Suprapubic skin (tissue), 4 donors: ENCODE measurements at regions not wholly inside any gene's neighbourhood (a gene's known extent, or its start where the extent isn't known, plus 50 kb on each side); places are given as distances from the start of the nearest gene placed in this dataset.

Experiments
- DNase-seq, 2 donors: peaks; one replicate each; pipeline ENCODE4 v3.0.0-alpha.2; 2019; ENCODE audit warnings: low spot score in 2 of 2
- H3K27ac ChIP-seq: fragments of 200-600 bp; sonication (generic); one replicate; pipeline ENCODE4 v1.5.1; 2019
- H3K27me3 ChIP-seq: fragments of 200-600 bp; sonication (generic); one replicate; pipeline ENCODE4 v1.5.1; 2019
- H3K36me3 ChIP-seq: fragments of 200-600 bp; sonication (generic); one replicate; pipeline ENCODE4 v1.5.1; 2019
- H3K4me1 ChIP-seq: fragments of 200-600 bp; sonication (generic); one replicate; pipeline ENCODE4 v1.5.1; 2019
- H3K4me3 ChIP-seq: fragments of 200-600 bp; sonication (generic); one replicate; pipeline ENCODE4 v1.5.1; 2019; ENCODE audit warnings: mild to moderate bottlenecking
- H3K9me3 ChIP-seq: fragments of 200-600 bp; sonication (generic); one replicate; pipeline ENCODE4 v1.5.1; 2019
- CTCF ChIP-seq, 2 donors: fragments of 200-600 bp in 1 of 2; fragments of 450-650 bp in 1 of 2; sonication (generic) in 1 of 2; IDR thresholded peaks; one replicate each; pipeline ENCODE4 v1.5.1; 2016 to 2019; ENCODE audit warnings: antibody characterized with exemption in 2 of 2, mild to moderate bottlenecking in 1 of 2, moderate library complexity in 1 of 2
- EP300 ChIP-seq: sonication (generic); formaldehyde crosslinking; IDR thresholded peaks from one replicate; pipeline ENCODE4 v1.6.1; 2017; ENCODE audit warnings: antibody characterized with exemption
- POLR2A ChIP-seq, 2 donors: fragments of 450-650 bp; IDR thresholded peaks; one replicate each; pipeline ENCODE4 v1.6.1; 2017; ENCODE audit warnings: antibody characterized with exemption in 2 of 2, mild to moderate bottlenecking in 2 of 2, moderate library complexity in 2 of 2
- POLR2AphosphoS5 ChIP-seq, 3 donors: sonication (generic); formaldehyde crosslinking; IDR thresholded peaks; one replicate each; pipeline ENCODE4 v1.6.1; 2017; ENCODE audit warnings: antibody characterized with exemption in 3 of 3
- WGBS: methylation state at CpG from one replicate; pipeline ENCODE4 v1.1.5; 2018; 5-methylcytosine and 5-hydroxymethylcytosine counted together

- Histone ChIP-seq H3K36me3 (no peaks in the 10 kb centered on the region), H3K27me3 (peaks cover 6% of the 10 kb centered on the region), H3K27ac (no peak overlapping the region), H3K9me3 (no peaks in the 10 kb centered on the region), H3K4me1 (peaks cover 24% of the 10 kb centered on the region), H3K4me3 (no peak overlapping the region)
- no peak for DNase-seq
- TF ChIP-seq POLR2AphosphoS5 (IDR thresholded peaks at IDR 0.05) = no peak
- TF ChIP-seq EP300 = no peak
- no peak for TF ChIP-seq CTCF (IDR thresholded peaks at IDR 0.05)
- TF ChIP-seq POLR2A (IDR thresholded peaks at IDR 0.05) = no peak
- WGBS = 83% methylated on average over 5 of the region's 8 CpGs
These were observed 76.3 kb upstream of the ZNF469 start for GRCh38 chr16:88306411-88306810.

- no peak overlapping the region for H3K27ac ChIP-seq
- H3K27me3 ChIP-seq = peaks cover 6% of the 10 kb centered on the region
- H3K4me3 ChIP-seq = no peak overlapping the region
- no peaks in the 10 kb centered on the region for H3K36me3 ChIP-seq
- TF ChIP-seq EP300 = no peak
- TF ChIP-seq CTCF (IDR thresholded peaks at IDR 0.05) = no peak
- no peak for TF ChIP-seq POLR2AphosphoS5 (IDR thresholded peaks at IDR 0.05)
- no peak for TF ChIP-seq POLR2A (IDR thresholded peaks at IDR 0.05)
- WGBS = 49% methylated on average over 6 of the region's 6 CpGs
- H3K9me3 ChIP-seq = no peaks in the 10 kb centered on the region
- H3K4me1 ChIP-seq = peaks cover 23% of the 10 kb centered on the region
- DNase-seq = no peak
These were observed 75.8 kb upstream of the ZNF469 start for GRCh38 chr16:88306860-88307545.

GRCh38 chr16:88308441-88309173 is 74.2 kb upstream of the ZNF469 start:
- DNase-seq = no peak
- Histone ChIP-seq H3K4me1 (peaks cover 16% of the 10 kb centered on the region), H3K36me3 (no peaks in the 10 kb centered on the region), H3K27ac (no peak overlapping the region), H3K4me3 (no peak overlapping the region), H3K9me3 (no peaks in the 10 kb centered on the region), H3K27me3 (peaks cover 6% of the 10 kb centered on the region)
- TF ChIP-seq CTCF (IDR thresholded peaks at IDR 0.05) = no peak
- no peak for TF ChIP-seq EP300
- TF ChIP-seq POLR2AphosphoS5 (IDR thresholded peaks at IDR 0.05) = no peak
- TF ChIP-seq POLR2A (IDR thresholded peaks at IDR 0.05) = no peak
- 97% methylated on average over 5 of the region's 5 CpGs for WGBS

- H3K36me3 ChIP-seq = no peaks in the 10 kb centered on the region
- H3K9me3 ChIP-seq = no peaks in the 10 kb centered on the region
- H3K4me1 ChIP-seq = peaks cover 9% of the 10 kb centered on the region
- H3K27me3 ChIP-seq = peaks cover 6% of the 10 kb centered on the region
- 93% methylated on average over 10 of the region's 17 CpGs for WGBS
- no peak for DNase-seq
- no peak overlapping the region for H3K4me3 ChIP-seq
- no peak overlapping the region for H3K27ac ChIP-seq
- no peak for TF ChIP-seq CTCF (IDR thresholded peaks at IDR 0.05)
- TF ChIP-seq EP300 = no peak
- TF ChIP-seq POLR2AphosphoS5 (IDR thresholded peaks at IDR 0.05) = no peak
- TF ChIP-seq POLR2A (IDR thresholded peaks at IDR 0.05) = no peak
These were observed 73.4 kb upstream of the ZNF469 start for GRCh38 chr16:88309174-88309907.

GRCh38 chr16:88309908-88310265 is 72.9 kb upstream of the ZNF469 start:
- 47% methylated on average over 3 of the region's 3 CpGs for WGBS
- Histone ChIP-seq H3K27ac (no peak overlapping the region), H3K4me3 (no peak overlapping the region), H3K36me3 (no peaks in the 10 kb centered on the region), H3K9me3 (no peaks in the 10 kb centered on the region), H3K4me1 (peaks cover 5% of the 10 kb centered on the region), H3K27me3 (peaks cover 6% of the 10 kb centered on the region)
- no peak for TF ChIP-seq POLR2A (IDR thresholded peaks at IDR 0.05)
- no peak for TF ChIP-seq EP300
- TF ChIP-seq CTCF (IDR thresholded peaks at IDR 0.05) = no peak
- no peak for TF ChIP-seq POLR2AphosphoS5 (IDR thresholded peaks at IDR 0.05)
- no peak for DNase-seq
